HepG2 (cell line): ENCODE measurements at regions not wholly inside any gene's neighbourhood (a gene's known extent, or its start where the extent isn't known, plus 50 kb on each side); places are given as distances from the start of the nearest gene placed in this dataset.

Experiments
- ATAC-seq: fragments of 200-7000 bp; cut with Tn5 transposase; 3 replicates; pipeline ENCODE4 v1.9.1; 2020; ENCODE audit warnings: mild to moderate bottlenecking, moderate library complexity
- BruUV-seq: library from RNA; stranded (reverse); fragments of 400-500 nt; replicated peaks from 2 replicates; lab custom pipeline; 2021; lab: Mats Ljungman, UMichigan
- CTCF ChIA-PET: fragments of 300-600 bp; formaldehyde crosslinking; extraction: SDS; loops from one replicate; lab custom pipeline; 2021; ENCODE audit warnings: low total read pairs, inconsistent platforms, low intra/inter-chr PET ratio; lab: Yijun Ruan, JAX
- POLR2A ChIA-PET: fragments of 350-600 bp; sonication (Branson Sonifier 250); formaldehyde crosslinking; loops from one replicate; lab custom pipeline; 2020; ENCODE audit warnings: antibody characterized with exemption, inconsistent platforms; lab: Yijun Ruan, JAX
- DNase-seq: peaks from one replicate; pipeline ENCODE4 v3.0.0-alpha.2; 2015; ENCODE audit warnings: low spot score
- FAIRE-seq: peaks from 3 replicates; lab custom pipeline; 2011; peaks lifted over from hg19 to GRCh38; lab: Jason Lieb, UNC
- H2AFZ ChIP-seq: one replicate; pipeline ENCODE4 v1.6.1; 2011; ENCODE audit warnings: low read length, inconsistent platforms
- H3K27ac ChIP-seq: fragments of 300-600 bp; 3 replicates; pipeline ENCODE4 v1.8.0; 2011; ENCODE audit warnings: mixed run types, mild to moderate bottlenecking, mixed read lengths, low read length, inconsistent platforms; ENCODE audit not compliant: insufficient read depth; ENCODE audit errors: extremely low read length
- H3K27me3 ChIP-seq, 2 experiments: fragments of 200-600 bp in 1 of 2; 2 replicates in 1 of 2; 3 replicates in 1 of 2; pipeline versions ENCODE4 v1.6.0 to v1.8.0; 2011; ENCODE audit warnings: low read length in 2 of 2, mild to moderate bottlenecking in 2 of 2, moderate library complexity in 2 of 2, inconsistent platforms in 1 of 2; ENCODE audit not compliant: insufficient read depth in 2 of 2, control insufficient read depth in 1 of 2
- H3K36me3 ChIP-seq, 2 experiments: fragments of 200-600 bp in 1 of 2; replicated peaks in 1 of 2; 2 replicates in 1 of 2; 3 replicates in 1 of 2; pipeline versions ENCODE4 v1.5.1 to v1.8.0; 2011; ENCODE audit warnings: low read length in 2 of 2, inconsistent platforms in 1 of 2; ENCODE audit not compliant: insufficient read depth in 2 of 2, control insufficient read depth in 1 of 2
- H3K4me1 ChIP-seq: 2 replicates; pipeline ENCODE4 v1.5.1; 2012; ENCODE audit warnings: low read length, inconsistent platforms; ENCODE audit not compliant: insufficient read depth
- H3K4me2 ChIP-seq: 2 replicates; pipeline ENCODE4 v1.6.0; 2011; ENCODE audit warnings: low read depth, low read length, inconsistent platforms
- H3K4me3 ChIP-seq, 3 experiments: fragments of 200-600 bp in 1 of 3; sonication (generic), shearing (Covaris generic) in 1 of 3; replicated peaks in 1 of 3; 2 replicates each; pipeline ENCODE4 v1.5.1; 2011 to 2016; ENCODE audit warnings: low read length in 3 of 3, inconsistent platforms in 2 of 3, low read depth in 2 of 3, mild to moderate bottlenecking in 2 of 3, control low read depth in 1 of 3, mixed read lengths in 1 of 3; ENCODE audit not compliant: insufficient read depth in 1 of 3
- H3K79me2 ChIP-seq: one replicate; pipeline ENCODE4 v1.6.1; 2011; ENCODE audit warnings: low read length, inconsistent platforms; ENCODE audit not compliant: insufficient read depth
- H3K9ac ChIP-seq: 2 replicates; pipeline ENCODE4 v1.6.0; 2011; ENCODE audit warnings: mild to moderate bottlenecking, low read depth, low read length, inconsistent platforms; ENCODE audit not compliant: insufficient read depth
- H3K9me3 ChIP-seq: 2 replicates; pipeline ENCODE4 v1.5.1; 2012; ENCODE audit warnings: mild to moderate bottlenecking, low read length
- H4K20me1 ChIP-seq: 2 replicates; pipeline ENCODE4 v1.6.0; 2011; ENCODE audit warnings: inconsistent platforms, mild to moderate bottlenecking, low read length, moderate library complexity; ENCODE audit not compliant: insufficient read depth
- FOXK2 ChIP-seq: fragments of 450-650 bp; IDR thresholded peaks from 2 replicates; pipeline ENCODE4 v1.6.1; 2016
- HHEX ChIP-seq: IDR thresholded peaks from 2 replicates; pipeline ENCODE4 v1.6.1; 2016; ENCODE audit warnings: control low read depth
- HOXD1 ChIP-seq: sonication (generic); formaldehyde crosslinking; IDR thresholded peaks from 2 replicates; pipeline ENCODE4 v1.5.0; 2020; ENCODE audit warnings: missing genetic modification reagents
- MAFG ChIP-seq: sonication (generic); formaldehyde crosslinking; IDR thresholded peaks from 2 replicates; pipeline ENCODE4 v1.5.1; 2020; ENCODE audit warnings: mild to moderate bottlenecking, missing genetic modification reagents
- MEIS2 ChIP-seq: sonication (generic); formaldehyde crosslinking; IDR thresholded peaks from 2 replicates; pipeline ENCODE4 v1.9.0; 2021; ENCODE audit warnings: mild to moderate bottlenecking, missing genetic modification reagents
- NAIF1 ChIP-seq: sonication (generic); formaldehyde crosslinking; IDR thresholded peaks from 2 replicates; pipeline ENCODE4 v1.5.0; 2020; ENCODE audit warnings: mild to moderate bottlenecking, missing genetic modification reagents, borderline replicate concordance
- PATZ1 ChIP-seq: sonication (generic); formaldehyde crosslinking; IDR thresholded peaks from 2 replicates; pipeline ENCODE4 v1.4.0; 2020; ENCODE audit warnings: missing genetic modification reagents
- SIN3B ChIP-seq: fragments of 150-350 bp; IDR thresholded peaks from 2 replicates; pipeline ENCODE4 v1.6.1; 2014; ENCODE audit warnings: low read length
- STAT6 ChIP-seq: sonication (generic); formaldehyde crosslinking; IDR thresholded peaks from 2 replicates; pipeline ENCODE4 v1.4.0; 2020; ENCODE audit warnings: missing genetic modification reagents, mild to moderate bottlenecking, borderline replicate concordance
- ZBTB37 ChIP-seq: sonication (generic); formaldehyde crosslinking; IDR thresholded peaks from 2 replicates; pipeline ENCODE4 v1.4.0; 2020; ENCODE audit warnings: mild to moderate bottlenecking, missing genetic modification reagents
- ZNF17 ChIP-seq: sonication (generic); formaldehyde crosslinking; IDR thresholded peaks from 2 replicates; pipeline ENCODE4 v1.5.0; 2020; ENCODE audit warnings: mild to moderate bottlenecking, missing genetic modification reagents
- ZNF431 ChIP-seq: sonication (generic); formaldehyde crosslinking; IDR thresholded peaks from 2 replicates; pipeline ENCODE4 v1.9.0; 2022; ENCODE audit warnings: missing genetic modification reagents, low read depth, mild to moderate bottlenecking, borderline replicate concordance
- ZNF501 ChIP-seq: sonication (generic); formaldehyde crosslinking; IDR thresholded peaks from 2 replicates; pipeline ENCODE4 v1.5.1; 2020; ENCODE audit warnings: mild to moderate bottlenecking, moderate library complexity, missing genetic modification reagents
- ZNF576 ChIP-seq: sonication (generic); formaldehyde crosslinking; IDR thresholded peaks from 2 replicates; pipeline ENCODE4 v1.4.0; 2020; ENCODE audit warnings: mild to moderate bottlenecking, missing genetic modification reagents
- ZNF713 ChIP-seq: sonication (generic); formaldehyde crosslinking; IDR thresholded peaks from 2 replicates; pipeline ENCODE4 v1.4.0; 2020; ENCODE audit warnings: mild to moderate bottlenecking, missing genetic modification reagents
- ZSCAN30 ChIP-seq: sonication (generic); formaldehyde crosslinking; IDR thresholded peaks from 2 replicates; pipeline ENCODE4 v1.5.0; 2020; ENCODE audit warnings: mild to moderate bottlenecking, missing genetic modification reagents
- WGBS: methylation state at CpG from one replicate; pipeline ENCODE4 v1.1.6; 2017; ENCODE audit warnings: low lambda C conversion rate; 5-methylcytosine and 5-hydroxymethylcytosine counted together
- in situ Hi-C: cut with HindIII; loops from 2 replicates; pipeline ENCODE4 v1.10.0; 2017; ENCODE audit warnings: low pct_unique_long_range_greater_than_20kb; ENCODE audit not compliant: extremely low pct_ligation_motif_present
- intact Hi-C: fragments of 100-400 bp; cut with micrococcal nuclease; formaldehyde crosslinking; loops from one replicate; pipeline ENCODE4 v1.10.0; 2022; ENCODE audit not compliant: unreplicated experiment
- TF ChIP-seq, protein P1 (sequence below): sonication (generic); formaldehyde crosslinking; IDR thresholded peaks from 2 replicates; pipeline ENCODE4 v1.4.0; 2020; ENCODE audit warnings: mild to moderate bottlenecking, missing genetic modification reagents

GRCh38 chr5:89374144-89374784 is 491.3 kb upstream of the MEF2C start (continued):
- no peak for TF ChIP-seq ZBTB37 (CRISPR knock-in tag)
- no peak for TF ChIP-seq ZNF17
- no peak for TF ChIP-seq PATZ1 (CRISPR knock-in tag)

- intact Hi-C loops (no loop called here), in situ Hi-C loops (no loop called here)
- H4K20me1 ChIP-seq = no peaks in the 10 kb centered on the region
- H3K9ac ChIP-seq = no peak overlapping the region
- ChIA-PET POLR2A (no interaction called here), CTCF (no interaction called here)
- no peak overlapping the region for H3K4me3 ChIP-seq
- WGBS = 0% methylated on average over 1 of the region's 1 CpG
- ATAC-seq (no peak), DNase-seq (no peak), FAIRE-seq (no peak)
- H3K27me3 ChIP-seq = no peaks in the 10 kb centered on the region
- H3K4me1 ChIP-seq = no peaks in the 10 kb centered on the region
- BruUV-seq = no TSS peak
- no peaks in the 10 kb centered on the region for H3K36me3 ChIP-seq
- H3K27ac ChIP-seq = no peak overlapping the region
- no peaks in the 10 kb centered on the region for H3K79me2 ChIP-seq
- H2AFZ ChIP-seq = no peak overlapping the region
- H3K9me3 ChIP-seq = no peaks in the 10 kb centered on the region
- H3K4me2 ChIP-seq = no peak overlapping the region
- no peak for TF ChIP-seq MEIS2 (CRISPR knock-in tag)
- TF ChIP-seq ZNF576 (CRISPR knock-in tag) = no peak
- TF ChIP-seq ZNF713 = no peak
- no peak for TF ChIP-seq HOXD1 (CRISPR knock-in tag)
- no peak for TF ChIP-seq MAFG (CRISPR knock-in tag)
- TF ChIP-seq FOXK2 = no peak
- TF ChIP-seq ZSCAN30 = no peak
- TF ChIP-seq ZNF431 = no peak
- no peak for TF ChIP-seq ZNF501
- TF ChIP-seq NAIF1 = no peak
- TF ChIP-seq, protein P1, sequence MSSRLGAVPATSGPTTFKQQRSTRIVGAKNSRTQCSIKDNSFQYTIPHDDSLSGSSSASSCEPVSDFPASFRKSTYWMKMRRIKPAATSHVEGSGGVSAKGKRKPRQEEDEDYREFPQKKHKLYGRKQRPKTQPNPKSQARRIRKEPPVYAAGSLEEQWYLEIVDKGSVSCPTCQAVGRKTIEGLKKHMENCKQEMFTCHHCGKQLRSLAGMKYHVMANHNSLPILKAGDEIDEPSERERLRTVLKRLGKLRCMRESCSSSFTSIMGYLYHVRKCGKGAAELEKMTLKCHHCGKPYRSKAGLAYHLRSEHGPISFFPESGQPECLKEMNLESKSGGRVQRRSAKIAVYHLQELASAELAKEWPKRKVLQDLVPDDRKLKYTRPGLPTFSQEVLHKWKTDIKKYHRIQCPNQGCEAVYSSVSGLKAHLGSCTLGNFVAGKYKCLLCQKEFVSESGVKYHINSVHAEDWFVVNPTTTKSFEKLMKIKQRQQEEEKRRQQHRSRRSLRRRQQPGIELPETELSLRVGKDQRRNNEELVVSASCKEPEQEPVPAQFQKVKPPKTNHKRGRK (CRISPR knock-in tag) = no peak
- TF ChIP-seq STAT6 (CRISPR knock-in tag) = no peak
- no peak for TF ChIP-seq SIN3B
- no peak for TF ChIP-seq HHEX (CRISPR knock-in tag)
Measured at GRCh38 chr5:89372176-89372575, 489.2 kb upstream of the MEF2C start.
